SHP77 (cell line): ENCODE measurements at regions not wholly inside any gene's neighbourhood (a gene's known extent, or its start where the extent isn't known, plus 50 kb on each side); places are given as distances from the start of the nearest gene placed in this dataset.
"Not testable (repeated sequence)": the region's sequence is repeated elsewhere in the genome, so short reads cannot be mapped to it uniquely, and the experiment has no call there.

Experiments used
- DNase-seq, 2 experiments: peaks; one replicate each; lab custom pipeline; 2025; lab: John Stamatoyannopoulos, UW

GRCh38 chr10:23955456-23956225 is 253.3 kb upstream of the KIAA1217 start:
- DNase-seq: no peak

GRCh38 chr10:23965123-23965522 is 243.8 kb upstream of the KIAA1217 start:
- no peak for DNase-seq

GRCh38 chr10:23965880-23966279 is 243.1 kb upstream of the KIAA1217 start:
- no peak for DNase-seq

GRCh38 chr10:23966504-23967051 is 242.4 kb upstream of the KIAA1217 start:
- no peak for DNase-seq

- no peak for DNase-seq
Observed at GRCh38 chr10:23968301-23968700, 240.6 kb upstream of the KIAA1217 start.

GRCh38 chr10:23974746-23975272 is 234.1 kb upstream of the KIAA1217 start:
- DNase-seq: no peak

GRCh38 chr10:23975431-23975830 is 233.5 kb upstream of the KIAA1217 start:
- no peak for DNase-seq

- DNase-seq: no peak
Observed at GRCh38 chr10:23976275-23976674, 232.7 kb upstream of the KIAA1217 start.

- no peak for DNase-seq
Observed at GRCh38 chr10:23978317-23978716, 230.6 kb upstream of the KIAA1217 start.

GRCh38 chr10:23980094-23980493 is 228.8 kb upstream of the KIAA1217 start:
- DNase-seq: no peak

- no peak for DNase-seq
Observed at GRCh38 chr10:23981520-23982309, 227.2 kb upstream of the KIAA1217 start.

- not testable (repeated sequence) for DNase-seq
Observed at GRCh38 chr10:23984405-23984804, 224.5 kb upstream of the KIAA1217 start.

GRCh38 chr10:23988006-23988405 is 220.9 kb upstream of the KIAA1217 start:
- no peak for DNase-seq

- peak; percentile 3 to 6 for DNase-seq
Observed at GRCh38 chr10:23994459-23995046, 214.4 kb upstream of the KIAA1217 start.

- no peak for DNase-seq
Observed at GRCh38 chr10:23999445-23999844, 209.5 kb upstream of the KIAA1217 start.

GRCh38 chr10:24000271-24000813 is 208.6 kb upstream of the KIAA1217 start:
- DNase-seq: no peak

GRCh38 chr10:24006741-24007140 is 202.2 kb upstream of the KIAA1217 start:
- no peak for DNase-seq

GRCh38 chr10:24007359-24007758 is 201.6 kb upstream of the KIAA1217 start:
- no peak for DNase-seq

GRCh38 chr10:24008164-24009091 is 200.5 kb upstream of the KIAA1217 start:
- DNase-seq: no peak

- DNase-seq: no peak
Observed at GRCh38 chr10:24009115-24009514, 199.8 kb upstream of the KIAA1217 start.

- DNase-seq: no peak
Observed at GRCh38 chr10:24009736-24010135, 199.2 kb upstream of the KIAA1217 start.
